HEK293T (cell line): ENCODE measurements at regions not wholly inside any gene's neighbourhood (a gene's known extent, or its start where the extent isn't known, plus 50 kb on each side); places are given as distances from the start of the nearest gene placed in this dataset.

Experiments used
- ARNT ChIP-seq: fragments of 450-650 bp; IDR thresholded peaks from 2 replicates; pipeline ENCODE4 v1.6.1; 2017; ENCODE audit warnings: mild to moderate bottlenecking
- BHLHE40 ChIP-seq: fragments of 450-650 bp; IDR thresholded peaks from 2 replicates; pipeline ENCODE4 v1.6.1; 2016; ENCODE audit warnings: mild to moderate bottlenecking, moderate library complexity, borderline replicate concordance
- ELF4 ChIP-seq: fragments of 450-650 bp; IDR thresholded peaks from 2 replicates; pipeline ENCODE4 v1.6.1; 2017; ENCODE audit warnings: antibody characterized with exemption
- FOXA1 ChIP-seq: fragments of 450-650 bp; IDR thresholded peaks from 2 replicates; pipeline ENCODE4 v1.6.1; 2016; ENCODE audit warnings: mild to moderate bottlenecking
- FOXK2 ChIP-seq: fragments of 450-650 bp; IDR thresholded peaks from 2 replicates; pipeline ENCODE4 v1.6.1; 2016; ENCODE audit warnings: mild to moderate bottlenecking
- FOXM1 ChIP-seq: fragments of 450-650 bp; IDR thresholded peaks from 2 replicates; pipeline ENCODE4 v1.6.1; 2017; ENCODE audit warnings: mild to moderate bottlenecking, borderline replicate concordance
- HDGF ChIP-seq: fragments of 450-650 bp; IDR thresholded peaks from 2 replicates; pipeline ENCODE4 v1.6.1; 2017; ENCODE audit warnings: antibody characterized with exemption, borderline replicate concordance
- L3MBTL2 ChIP-seq: fragments of 450-650 bp; conservative IDR thresholded peaks from 2 replicates; pipeline ENCODE4 v1.6.1; 2016; ENCODE audit warnings: mild to moderate bottlenecking
- NFRKB ChIP-seq: fragments of 450-650 bp; IDR thresholded peaks from 2 replicates; pipeline ENCODE4 v1.6.1; 2016; ENCODE audit warnings: mild to moderate bottlenecking, moderate library complexity
- PKNOX1 ChIP-seq: fragments of 450-650 bp; IDR thresholded peaks from 2 replicates; pipeline ENCODE4 v1.6.1; 2016
- SP1 ChIP-seq: fragments of 450-650 bp; IDR thresholded peaks from 2 replicates; pipeline ENCODE4 v1.6.1; 2017
- SUZ12 ChIP-seq: fragments of 450-650 bp; IDR thresholded peaks from 2 replicates; pipeline ENCODE4 v1.6.1; 2016; ENCODE audit warnings: mild to moderate bottlenecking
- TARDBP ChIP-seq: fragments of 450-650 bp; IDR thresholded peaks from 2 replicates; pipeline ENCODE4 v1.6.1; 2016
- ZNF384 ChIP-seq: fragments of 450-650 bp; IDR thresholded peaks from 2 replicates; pipeline ENCODE4 v1.6.1; 2016

DNA sequence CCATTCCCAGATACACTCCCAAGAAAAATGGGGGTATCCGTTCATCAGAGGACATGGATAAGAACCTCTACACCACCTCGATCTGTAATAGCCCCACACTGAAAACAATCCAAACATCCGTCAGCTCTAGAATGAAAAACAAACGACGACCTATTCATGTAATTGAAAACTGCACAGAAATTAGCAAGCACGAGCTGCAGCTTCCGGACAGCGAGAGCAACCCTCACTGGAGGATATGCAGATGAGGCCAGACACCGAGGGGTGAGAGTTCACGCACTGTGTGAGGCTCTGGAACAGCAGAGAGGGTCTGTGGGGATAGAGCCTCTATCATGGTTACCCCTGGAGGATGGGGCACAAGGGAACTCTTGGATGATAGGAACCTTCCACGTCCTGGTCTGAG, 143.9 kb upstream of the NCOR2 start:
- TF ChIP-seq BHLHE40 (no peak), TARDBP (no peak), ARNT (no peak), ELF4 (no peak), SP1 (no peak), SUZ12 (no peak), FOXA1 (no peak), FOXM1 (no peak), L3MBTL2 (no peak), NFRKB (no peak), ZNF384 (no peak), HDGF (no peak), FOXK2 (no peak), PKNOX1 (no peak)
